ENCODE measurements at regions not wholly inside any gene's neighbourhood (a gene's known extent, or its start where the extent isn't known, plus 50 kb on each side); places are given as distances from the start of the nearest gene placed in this dataset.
A peak's percentile ranks its signal among the peaks of the same experiment; 100 is the strongest.

DNA sequence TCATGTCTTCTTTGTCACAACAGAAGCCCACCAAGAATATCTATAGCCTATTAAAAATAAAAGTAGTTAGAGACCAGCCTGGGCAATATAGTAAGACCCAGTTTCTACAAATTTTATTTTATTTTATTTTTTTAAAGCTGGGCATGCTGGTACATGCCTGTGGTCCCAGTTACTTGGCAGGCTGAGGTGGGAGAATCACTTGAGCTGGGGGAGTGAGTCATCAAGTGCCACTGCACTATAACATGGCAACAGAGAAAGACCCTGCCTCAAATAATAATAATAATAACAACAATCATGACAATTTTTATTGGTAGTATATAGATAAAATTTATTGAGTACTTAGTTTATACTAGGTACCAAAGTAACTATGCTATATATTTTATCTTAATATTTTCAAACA, 93.0 kb upstream of the NPFFR2 start:
- DNase-seq: no peak

DNA sequence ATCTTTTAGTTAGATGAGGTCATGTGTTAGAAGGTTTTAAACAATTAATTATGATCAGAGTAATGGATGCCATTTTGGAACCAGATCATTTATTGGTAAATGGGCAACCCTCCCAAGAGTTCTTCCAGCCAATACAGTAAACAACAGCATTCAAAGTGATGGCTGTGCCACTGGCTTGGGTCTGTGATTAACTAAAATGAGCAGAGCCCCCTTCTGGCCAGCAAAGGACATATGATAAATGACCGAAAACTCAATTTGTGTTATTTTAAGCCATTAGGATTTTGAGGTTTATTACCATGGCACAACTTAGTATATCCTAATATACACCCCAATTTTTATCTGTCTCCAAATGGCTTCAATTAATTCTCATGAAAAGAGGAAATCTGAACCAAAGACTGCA, 90.8 kb upstream of the NPFFR2 start:
- peak; percentile 10 for DNase-seq

DNA sequence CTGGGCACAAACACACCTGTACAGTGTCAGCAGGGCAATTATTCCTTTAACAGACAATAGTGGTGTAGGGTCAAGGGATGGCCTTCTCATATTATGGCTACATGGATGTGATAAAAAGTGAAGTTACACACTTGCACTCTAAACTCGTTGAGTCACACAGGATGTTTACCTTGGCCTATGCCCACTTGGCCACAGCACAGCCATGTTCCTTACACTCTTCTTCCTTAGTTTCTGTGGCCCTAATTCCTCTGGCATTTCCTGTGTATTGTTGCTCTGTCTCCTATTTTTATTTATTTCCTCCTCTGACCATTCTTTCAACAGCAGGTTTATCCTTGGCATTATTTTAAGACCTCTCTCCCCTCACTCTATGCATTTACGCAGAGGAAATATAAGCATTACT, 86.8 kb upstream of the NPFFR2 start:
- no peak for DNase-seq

DNA sequence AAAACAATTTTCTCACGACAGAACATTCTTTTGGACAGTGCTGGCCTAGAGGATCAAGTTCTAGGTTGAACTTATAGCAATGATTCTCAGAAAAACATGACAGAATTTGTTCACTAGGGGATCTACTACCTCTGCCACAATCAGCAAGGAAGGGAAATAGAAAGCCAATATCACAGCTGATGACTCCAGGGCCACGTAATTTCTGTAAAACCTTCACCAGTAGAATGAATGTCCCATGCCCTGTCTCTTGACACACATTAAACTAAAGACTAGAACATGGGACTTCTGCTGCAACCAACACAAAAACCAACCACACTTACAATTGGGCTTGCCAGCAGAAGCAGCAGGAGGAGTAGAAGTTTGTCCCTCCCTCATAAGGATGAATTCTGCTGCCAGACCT, 86.0 kb upstream of the NPFFR2 start:
- DNase-seq: no peak

DNA sequence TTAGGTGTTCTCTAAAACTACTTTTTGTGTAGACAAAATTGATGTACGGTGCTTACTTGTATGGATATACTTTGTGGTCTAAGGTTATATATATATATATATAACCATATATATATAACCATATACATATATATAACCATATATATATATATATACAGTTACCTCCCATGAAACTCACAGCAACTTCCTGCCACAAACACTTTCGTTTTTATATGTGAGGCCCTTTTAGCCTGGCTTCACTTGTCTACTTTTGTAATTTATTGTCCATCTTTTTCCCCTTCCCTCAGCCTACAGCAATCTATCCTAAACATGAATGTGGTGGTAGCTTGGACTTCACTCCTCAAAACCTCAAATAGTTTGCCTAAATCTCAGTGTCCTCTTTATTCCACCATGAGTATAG, 72.8 kb upstream of the NPFFR2 start:
- no peak for DNase-seq

DNA sequence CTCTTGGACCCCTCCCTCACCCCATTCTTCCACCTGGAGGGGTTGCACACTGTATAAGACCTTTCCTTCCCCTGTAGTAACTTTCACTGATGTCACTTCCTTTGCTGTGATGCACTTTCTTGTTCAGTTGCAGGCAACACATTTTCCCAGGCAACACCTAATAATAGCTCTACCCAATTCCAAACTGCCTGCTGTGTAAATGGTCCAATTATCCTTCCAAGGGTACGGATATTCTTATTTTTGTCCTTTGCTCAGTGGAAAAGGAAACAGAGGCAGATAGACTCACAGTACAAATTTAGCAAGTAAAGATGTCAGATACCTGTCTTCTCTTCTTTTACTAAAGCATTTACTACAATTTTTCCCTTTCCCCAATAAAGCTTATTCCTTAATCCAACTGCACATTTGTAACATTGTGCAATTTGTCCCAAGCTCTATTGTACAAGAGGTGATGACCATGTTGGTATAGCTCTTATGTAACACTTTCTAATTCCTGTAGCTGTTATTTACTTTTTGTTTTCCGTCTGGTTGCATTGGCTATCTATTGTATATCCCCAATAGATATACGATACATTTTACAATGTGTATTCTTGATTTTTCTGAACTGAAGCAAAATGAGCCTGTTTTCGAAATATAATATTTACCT, 69.1 kb upstream of the NPFFR2 start:
- DNase-seq: no peak

DNA sequence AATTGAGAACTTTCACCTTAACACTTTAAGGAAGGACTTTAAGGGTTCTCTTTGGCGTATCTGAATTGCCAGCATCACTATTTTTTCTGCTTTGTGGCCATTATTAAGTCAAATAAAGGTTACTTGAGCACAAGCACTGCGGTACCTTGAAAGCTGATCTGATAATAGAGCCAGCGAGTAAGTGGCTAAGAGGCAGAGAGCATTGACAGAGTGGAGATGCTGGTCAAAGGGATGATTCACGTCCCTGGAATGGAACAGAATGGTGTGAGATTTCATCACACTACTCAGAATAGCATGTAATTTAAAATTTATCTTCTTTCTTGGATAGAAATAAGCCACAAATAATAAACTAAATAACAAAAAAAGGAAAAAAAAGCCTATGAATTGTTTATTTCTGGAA, 57.1 kb upstream of the NPFFR2 start:
- no peak for DNase-seq

DNA sequence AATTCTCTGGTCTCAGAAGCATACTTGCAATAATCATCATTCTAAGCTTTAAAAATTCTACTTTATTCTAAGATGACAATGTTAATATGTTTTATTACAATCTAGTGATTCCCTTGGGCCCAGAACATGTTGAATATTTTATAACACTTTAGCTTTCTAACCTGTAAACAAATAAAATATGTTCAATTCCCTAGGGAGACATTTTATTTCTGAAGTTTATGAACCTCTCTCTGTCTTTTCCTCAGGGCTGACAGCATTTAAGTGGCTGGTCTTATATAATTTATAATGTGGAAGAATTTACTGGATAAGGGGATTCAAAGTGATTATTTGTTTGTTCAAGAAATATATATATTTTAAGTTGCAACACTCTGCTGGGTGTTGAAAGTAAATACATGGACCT, 55.3 kb upstream of the NPFFR2 start:
- peak; percentile 12 for DNase-seq

DNA sequence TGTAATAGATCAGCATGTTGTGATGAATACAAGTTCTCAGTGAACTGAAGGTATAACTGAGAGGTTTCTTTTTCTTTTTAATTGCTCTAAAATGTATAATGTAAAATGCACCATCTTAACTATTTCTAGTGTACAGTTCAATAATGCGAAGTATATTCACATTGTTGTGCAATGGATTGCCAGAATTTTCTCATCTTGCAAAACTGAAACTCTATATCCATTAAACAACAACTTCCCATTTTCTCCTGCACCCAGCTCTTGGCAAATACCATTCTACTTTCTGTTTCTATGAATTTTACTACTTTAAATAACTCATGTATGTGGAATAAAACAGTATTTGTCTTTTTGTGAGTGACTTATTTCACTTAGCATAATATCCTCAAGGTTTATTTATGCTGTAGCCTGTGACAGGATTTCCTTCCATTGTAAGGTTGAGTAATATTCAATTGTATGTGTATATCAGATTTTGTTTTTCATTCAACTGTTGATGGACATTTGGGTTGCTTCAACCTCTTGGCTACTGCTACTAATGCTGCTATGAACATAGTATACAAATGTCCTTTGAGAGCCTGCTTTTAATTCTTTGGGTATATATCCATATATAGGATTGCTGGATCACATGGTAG, 53.5 kb upstream of the NPFFR2 start:
- DNase-seq: no peak

DNA sequence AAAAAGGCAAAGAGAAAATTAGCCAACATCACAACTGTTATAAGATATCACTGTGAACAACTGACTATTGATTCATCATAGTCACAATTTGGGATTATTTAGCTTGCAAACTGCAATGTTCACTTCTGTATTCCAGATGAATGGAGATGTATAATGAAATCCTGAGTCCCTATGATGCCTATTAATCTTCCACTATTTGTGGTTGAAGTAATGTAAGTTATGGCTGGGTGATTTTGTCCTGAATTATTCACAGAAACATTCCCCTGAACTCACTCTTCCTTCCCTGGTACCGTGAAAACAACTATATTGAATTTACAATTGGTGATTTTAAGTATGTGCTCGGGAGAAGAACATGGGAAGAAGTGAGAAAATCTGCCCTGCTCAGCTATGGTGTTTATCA, 50.8 kb upstream of the NPFFR2 start:
- DNase-seq: peak; percentile 19

All from eye (tissue), 1 donor.